ENCODE measurements at regions not wholly inside any gene's neighbourhood (a gene's known extent, or its start where the extent isn't known, plus 50 kb on each side); places are given as distances from the start of the nearest gene placed in this dataset.
"Not testable (repeated sequence)": the region's sequence is repeated elsewhere in the genome, so short reads cannot be mapped to it uniquely, and the experiment has no call there.

GRCh38 chrX:27136325-27136724 is 326.8 kb downstream of the PPP4R3C start:
- DNase-seq: no peak

- DNase-seq: no peak
Measured at GRCh38 chrX:27132862-27133261, 330.3 kb downstream of the PPP4R3C start.

- DNase-seq: not testable (repeated sequence)
Measured at GRCh38 chrX:27087176-27087575, 376.0 kb downstream of the PPP4R3C start.

- DNase-seq: no peak
Measured at GRCh38 chrX:27086237-27086636, 376.9 kb downstream of the PPP4R3C start.

- no peak for DNase-seq
Measured at GRCh38 chrX:27085346-27085745, 377.8 kb downstream of the PPP4R3C start.

- no peak for DNase-seq
Measured at GRCh38 chrX:27078371-27078770, 384.8 kb downstream of the PPP4R3C start.

GRCh38 chrX:27057883-27058282 is 405.3 kb downstream of the PPP4R3C start:
- DNase-seq: no peak

- DNase-seq: no peak
Measured at GRCh38 chrX:27039332-27039731, 423.8 kb downstream of the PPP4R3C start.

GRCh38 chrX:27008486-27008885 is 454.7 kb downstream of the PPP4R3C start:
- no peak for DNase-seq

- DNase-seq: no peak
Measured at GRCh38 chrX:26999634-27000033, 463.5 kb downstream of the PPP4R3C start.

- DNase-seq: no peak
Measured at GRCh38 chrX:26958261-26958660, 504.9 kb downstream of the PPP4R3C start.

GRCh38 chrX:26954029-26954428 is 509.1 kb downstream of the PPP4R3C start:
- DNase-seq: no peak

GRCh38 chrX:26952213-26952612 is 510.9 kb downstream of the PPP4R3C start:
- DNase-seq: no peak

GRCh38 chrX:26927419-26927818 is 535.7 kb downstream of the PPP4R3C start:
- no peak for DNase-seq

- no peak for DNase-seq
Measured at GRCh38 chrX:26925088-26925487, 538.1 kb downstream of the PPP4R3C start.

- DNase-seq: no peak
Measured at GRCh38 chrX:26922278-26922677, 540.9 kb downstream of the PPP4R3C start.

- DNase-seq: no peak
Measured at GRCh38 chrX:26918631-26919030, 544.5 kb downstream of the PPP4R3C start.

- no peak for DNase-seq
Measured at GRCh38 chrX:26916991-26917390, 546.1 kb downstream of the PPP4R3C start.

- DNase-seq: no peak
Measured at GRCh38 chrX:26915064-26915463, 548.1 kb downstream of the PPP4R3C start.

GRCh38 chrX:26914232-26914631 is 548.9 kb downstream of the PPP4R3C start:
- DNase-seq: no peak

- not testable (repeated sequence) for DNase-seq
Measured at GRCh38 chrX:26911785-26912184, 551.4 kb downstream of the PPP4R3C start.

- no peak for DNase-seq
Measured at GRCh38 chrX:26909728-26910127, 553.4 kb downstream of the PPP4R3C start.

GRCh38 chrX:26908218-26908617 is 554.9 kb downstream of the PPP4R3C start:
- DNase-seq: no peak

- DNase-seq: no peak
Measured at GRCh38 chrX:26889574-26889973, 573.6 kb downstream of the PPP4R3C start.

- no peak for DNase-seq
Measured at GRCh38 chrX:26873736-26874135, 589.4 kb downstream of the PPP4R3C start.

GRCh38 chrX:26871967-26872366 is 591.2 kb downstream of the PPP4R3C start:
- DNase-seq: no peak
